ENCODE measurements at regions not wholly inside any gene's neighbourhood (a gene's known extent, or its start where the extent isn't known, plus 50 kb on each side); places are given as distances from the start of the nearest gene placed in this dataset.
"Not testable (repeated sequence)": the region's sequence is repeated elsewhere in the genome, so short reads cannot be mapped to it uniquely, and the experiment has no call there.

- Histone ChIP-seq H3K27ac (ENCODE audit: low read length) (no peak overlapping the region), H3K4me1 (ENCODE audit: control insufficient read depth in 1 of 2, insufficient read depth in 2 of 2, low read length in 2 of 2) (no peaks in the 10 kb centered on the region), H3K36me3 (ENCODE audit: control insufficient read depth in 1 of 2, insufficient read depth in 2 of 2, low read length in 2 of 2) (no peaks in the 10 kb centered on the region), H3K4me3 (ENCODE audit: low read depth in 1 of 2, low read length in 2 of 2) (no peak overlapping the region), H3K27me3 (ENCODE audit: low read depth, low read length) (no peaks in the 10 kb centered on the region), H3K9me3 (ENCODE audit: control insufficient read depth in 1 of 2, low read length in 2 of 2) (peaks cover 0 to 2% of the 10 kb centered on the region in 2 donors)
Observed at GRCh38 chr13:66237411-66238062, 992.6 kb downstream of the PCDH9 start.

GRCh38 chr13:66234159-66234558 lies 996.0 kb downstream of the PCDH9 start:
- Histone ChIP-seq H3K9me3 (ENCODE audit: control insufficient read depth in 1 of 2, low read length in 2 of 2) (peaks cover 0 to 2% of the 10 kb centered on the region in 2 donors), H3K4me3 (ENCODE audit: low read depth in 1 of 2, low read length in 2 of 2) (no peak overlapping the region), H3K36me3 (ENCODE audit: control insufficient read depth in 1 of 2, insufficient read depth in 2 of 2, low read length in 2 of 2) (no peaks in the 10 kb centered on the region), H3K27ac (ENCODE audit: low read length) (no peak overlapping the region), H3K4me1 (ENCODE audit: control insufficient read depth in 1 of 2, insufficient read depth in 2 of 2, low read length in 2 of 2) (no peaks in the 10 kb centered on the region), H3K27me3 (ENCODE audit: low read depth, low read length) (no peaks in the 10 kb centered on the region)

- not testable (repeated sequence) for H3K27me3 ChIP-seq (ENCODE audit: low read depth, low read length); H3K4me1 ChIP-seq (ENCODE audit: control insufficient read depth in 1 of 2, insufficient read depth in 2 of 2, low read length in 2 of 2); H3K4me3 ChIP-seq (ENCODE audit: low read depth in 1 of 2, low read length in 2 of 2); H3K27ac ChIP-seq (ENCODE audit: low read length); H3K36me3 ChIP-seq (ENCODE audit: control insufficient read depth in 1 of 2, insufficient read depth in 2 of 2, low read length in 2 of 2); H3K9me3 ChIP-seq (ENCODE audit: control insufficient read depth in 1 of 2, low read length in 2 of 2)
Observed at GRCh38 chr13:66231958-66232357, 998.2 kb downstream of the PCDH9 start.

GRCh38 chr13:66225072-66225471 lies 1005.1 kb downstream of the PCDH9 start:
- no peaks in the 10 kb centered on the region for H3K4me1 ChIP-seq (ENCODE audit: control insufficient read depth in 1 of 2, insufficient read depth in 2 of 2, low read length in 2 of 2)
- H3K4me3 ChIP-seq (ENCODE audit: low read depth in 1 of 2, low read length in 2 of 2), result no peak overlapping the region
- H3K36me3 ChIP-seq (ENCODE audit: control insufficient read depth in 1 of 2, insufficient read depth in 2 of 2, low read length in 2 of 2), result no peaks in the 10 kb centered on the region
- no peak overlapping the region for H3K27ac ChIP-seq (ENCODE audit: low read length)
- H3K9me3 ChIP-seq (ENCODE audit: control insufficient read depth in 1 of 2, low read length in 2 of 2), result no peaks in the 10 kb centered on the region
- no peaks in the 10 kb centered on the region for H3K27me3 ChIP-seq (ENCODE audit: low read depth, low read length)

- Histone ChIP-seq H3K27ac (ENCODE audit: low read length) (no peak overlapping the region), H3K36me3 (ENCODE audit: control insufficient read depth in 1 of 2, insufficient read depth in 2 of 2, low read length in 2 of 2) (no peaks in the 10 kb centered on the region), H3K9me3 (ENCODE audit: control insufficient read depth in 1 of 2, low read length in 2 of 2) (no peaks in the 10 kb centered on the region), H3K4me3 (ENCODE audit: low read depth in 1 of 2, low read length in 2 of 2) (no peak overlapping the region), H3K4me1 (ENCODE audit: control insufficient read depth in 1 of 2, insufficient read depth in 2 of 2, low read length in 2 of 2) (no peaks in the 10 kb centered on the region), H3K27me3 (ENCODE audit: low read depth, low read length) (no peaks in the 10 kb centered on the region)
Observed at GRCh38 chr13:66224663-66225062, 1005.5 kb downstream of the PCDH9 start.

- H3K27me3 ChIP-seq (ENCODE audit: low read depth, low read length), result no peaks in the 10 kb centered on the region
Observed at GRCh38 chr13:66222926-66223325, 1007.2 kb downstream of the PCDH9 start.

GRCh38 chr13:66222127-66222526 lies 1008.0 kb downstream of the PCDH9 start:
- Histone ChIP-seq H3K4me3 (ENCODE audit: low read depth in 1 of 2, low read length in 2 of 2) (no peak overlapping the region), H3K4me1 (ENCODE audit: control insufficient read depth in 1 of 2, insufficient read depth in 2 of 2, low read length in 2 of 2) (no peaks in the 10 kb centered on the region), H3K36me3 (ENCODE audit: control insufficient read depth in 1 of 2, insufficient read depth in 2 of 2, low read length in 2 of 2) (no peaks in the 10 kb centered on the region), H3K27ac (ENCODE audit: low read length) (no peak overlapping the region), H3K9me3 (ENCODE audit: control insufficient read depth in 1 of 2, low read length in 2 of 2) (no peaks in the 10 kb centered on the region), H3K27me3 (ENCODE audit: low read depth, low read length) (no peaks in the 10 kb centered on the region)

More at GRCh38 chr13:66222926-66223325, 1007.2 kb downstream of the PCDH9 start:
- Histone ChIP-seq H3K27ac (ENCODE audit: low read length) (no peak overlapping the region), H3K4me1 (ENCODE audit: control insufficient read depth in 1 of 2, insufficient read depth in 2 of 2, low read length in 2 of 2) (no peaks in the 10 kb centered on the region), H3K9me3 (ENCODE audit: control insufficient read depth in 1 of 2, low read length in 2 of 2) (no peaks in the 10 kb centered on the region), H3K4me3 (ENCODE audit: low read depth in 1 of 2, low read length in 2 of 2) (no peak overlapping the region), H3K36me3 (ENCODE audit: control insufficient read depth in 1 of 2, insufficient read depth in 2 of 2, low read length in 2 of 2) (no peaks in the 10 kb centered on the region)

- no peak overlapping the region for H3K27ac ChIP-seq (ENCODE audit: low read length)
- no peaks in the 10 kb centered on the region for H3K27me3 ChIP-seq (ENCODE audit: low read depth, low read length)
- H3K4me1 ChIP-seq (ENCODE audit: control insufficient read depth in 1 of 2, insufficient read depth in 2 of 2, low read length in 2 of 2), result no peaks in the 10 kb centered on the region
- H3K4me3 ChIP-seq (ENCODE audit: low read depth in 1 of 2, low read length in 2 of 2), result no peak overlapping the region
- no peaks in the 10 kb centered on the region for H3K9me3 ChIP-seq (ENCODE audit: control insufficient read depth in 1 of 2, low read length in 2 of 2)
- no peaks in the 10 kb centered on the region for H3K36me3 ChIP-seq (ENCODE audit: control insufficient read depth in 1 of 2, insufficient read depth in 2 of 2, low read length in 2 of 2)
Observed at GRCh38 chr13:66219506-66219905, 1010.6 kb downstream of the PCDH9 start.

GRCh38 chr13:66218583-66218982 lies 1011.6 kb downstream of the PCDH9 start:
- no peaks in the 10 kb centered on the region for H3K4me1 ChIP-seq (ENCODE audit: control insufficient read depth in 1 of 2, insufficient read depth in 2 of 2, low read length in 2 of 2)
- no peak overlapping the region for H3K27ac ChIP-seq (ENCODE audit: low read length)
- H3K4me3 ChIP-seq (ENCODE audit: low read depth in 1 of 2, low read length in 2 of 2), result no peak overlapping the region
- H3K27me3 ChIP-seq (ENCODE audit: low read depth, low read length), result no peaks in the 10 kb centered on the region
- no peaks in the 10 kb centered on the region for H3K36me3 ChIP-seq (ENCODE audit: control insufficient read depth in 1 of 2, insufficient read depth in 2 of 2, low read length in 2 of 2)
- no peaks in the 10 kb centered on the region for H3K9me3 ChIP-seq (ENCODE audit: control insufficient read depth in 1 of 2, low read length in 2 of 2)

GRCh38 chr13:66216728-66217127 lies 1013.4 kb downstream of the PCDH9 start:
- H3K4me3 ChIP-seq (ENCODE audit: low read depth in 1 of 2, low read length in 2 of 2), result no peak overlapping the region

GRCh38 chr13:66214467-66214866 lies 1015.7 kb downstream of the PCDH9 start:
- Histone ChIP-seq H3K9me3 (ENCODE audit: control insufficient read depth in 1 of 2, low read length in 2 of 2) (no peaks in the 10 kb centered on the region), H3K4me3 (ENCODE audit: low read depth in 1 of 2, low read length in 2 of 2) (no peak overlapping the region), H3K4me1 (ENCODE audit: control insufficient read depth in 1 of 2, insufficient read depth in 2 of 2, low read length in 2 of 2) (no peaks in the 10 kb centered on the region), H3K27me3 (ENCODE audit: low read depth, low read length) (no peaks in the 10 kb centered on the region), H3K27ac (ENCODE audit: low read length) (no peak overlapping the region), H3K36me3 (ENCODE audit: control insufficient read depth in 1 of 2, insufficient read depth in 2 of 2, low read length in 2 of 2) (no peaks in the 10 kb centered on the region)

More at GRCh38 chr13:66216728-66217127, 1013.4 kb downstream of the PCDH9 start:
- Histone ChIP-seq H3K27me3 (ENCODE audit: low read depth, low read length) (no peaks in the 10 kb centered on the region), H3K36me3 (ENCODE audit: control insufficient read depth in 1 of 2, insufficient read depth in 2 of 2, low read length in 2 of 2) (no peaks in the 10 kb centered on the region), H3K4me1 (ENCODE audit: control insufficient read depth in 1 of 2, insufficient read depth in 2 of 2, low read length in 2 of 2) (no peaks in the 10 kb centered on the region), H3K27ac (ENCODE audit: low read length) (no peak overlapping the region), H3K9me3 (ENCODE audit: control insufficient read depth in 1 of 2, low read length in 2 of 2) (no peaks in the 10 kb centered on the region)

- no peaks in the 10 kb centered on the region for H3K4me1 ChIP-seq (ENCODE audit: control insufficient read depth in 1 of 2, insufficient read depth in 2 of 2, low read length in 2 of 2)
- no peak overlapping the region for H3K27ac ChIP-seq (ENCODE audit: low read length)
- H3K4me3 ChIP-seq (ENCODE audit: low read depth in 1 of 2, low read length in 2 of 2), result no peak overlapping the region
Observed at GRCh38 chr13:66212511-66212910, 1017.6 kb downstream of the PCDH9 start.

More at GRCh38 chr13:66212511-66212910, 1017.6 kb downstream of the PCDH9 start:
- Histone ChIP-seq H3K36me3 (ENCODE audit: control insufficient read depth in 1 of 2, insufficient read depth in 2 of 2, low read length in 2 of 2) (no peaks in the 10 kb centered on the region), H3K9me3 (ENCODE audit: control insufficient read depth in 1 of 2, low read length in 2 of 2) (no peaks in the 10 kb centered on the region), H3K27me3 (ENCODE audit: low read depth, low read length) (no peaks in the 10 kb centered on the region)

Measured in muscle layer of duodenum (tissue), 2 donors.